DMS114 treated with DMSO at 0.1 percent for 48 hours (cell line): ENCODE measurements at regions not wholly inside any gene's neighbourhood (a gene's known extent, or its start where the extent isn't known, plus 50 kb on each side); places are given as distances from the start of the nearest gene placed in this dataset.

Source experiments
- DNase-seq: peaks from one replicate; lab custom pipeline; 2025; ENCODE audit not compliant: unreplicated experiment; lab: John Stamatoyannopoulos, UW

- DNase-seq = no peak
Measured at GRCh38 chr5:152337484-152337883, 67.6 kb downstream of the NMUR2 start.

- no peak for DNase-seq
Measured at GRCh38 chr5:152335461-152335860, 69.6 kb downstream of the NMUR2 start.

DNA sequence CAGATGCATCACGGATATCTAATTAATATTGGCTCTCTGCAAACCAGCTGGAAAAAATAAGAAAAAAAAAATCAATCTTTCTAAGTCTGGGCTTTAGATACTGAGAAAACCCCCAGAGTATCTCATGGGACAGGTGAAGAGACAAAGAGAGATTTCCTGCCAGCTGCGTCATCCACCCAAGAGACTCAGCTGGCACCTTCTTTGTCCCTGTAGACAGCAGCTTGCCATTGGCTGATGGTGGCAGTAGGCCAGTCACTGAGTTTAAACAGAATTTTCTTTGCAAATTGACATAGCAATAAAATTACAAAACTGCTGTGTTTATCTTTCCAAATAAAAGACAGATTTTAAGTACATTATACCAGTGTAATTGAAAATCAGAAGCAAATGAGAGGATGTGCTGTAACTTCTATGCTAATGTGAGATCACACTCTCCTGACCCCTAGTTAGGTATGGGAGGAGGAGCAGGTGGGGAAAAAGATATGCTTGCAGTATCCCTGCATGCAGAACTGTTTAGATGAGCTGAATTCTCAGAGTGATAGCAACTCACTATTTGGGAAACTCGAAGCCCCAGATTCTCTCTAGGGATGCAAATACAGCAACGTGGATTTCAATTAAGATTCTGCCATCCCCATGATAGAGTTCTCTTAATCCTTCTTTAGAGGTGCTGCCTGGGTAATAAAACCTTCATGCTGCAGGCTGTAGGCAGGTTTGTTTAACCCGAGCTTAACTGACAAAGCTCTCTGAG is 72.2 kb downstream of the NMUR2 start:
- DNase-seq = no peak

GRCh38 chr5:152331718-152332117 is 73.4 kb downstream of the NMUR2 start:
- no peak for DNase-seq

DNA sequence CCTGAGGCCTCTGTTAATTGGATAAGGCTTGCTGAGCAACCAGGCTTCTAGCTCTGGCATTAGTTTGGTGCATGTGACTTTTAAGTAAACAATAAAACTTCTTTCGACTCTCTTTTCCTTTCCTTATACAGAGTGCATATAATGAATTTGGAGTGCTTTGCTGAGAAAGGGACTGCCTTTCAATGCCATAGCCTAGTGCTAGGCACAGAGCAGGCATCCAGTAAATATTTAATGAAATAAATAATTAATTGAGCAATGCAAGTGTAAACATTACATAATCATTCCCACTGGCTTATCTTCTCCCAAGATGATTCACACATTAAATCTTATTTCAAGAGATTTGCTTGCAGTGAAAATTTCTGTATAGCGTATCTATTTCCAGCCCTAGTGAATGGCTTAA is 74.1 kb downstream of the NMUR2 start:
- no peak for DNase-seq

- no peak for DNase-seq
Measured at GRCh38 chr5:152329761-152330283, 75.3 kb downstream of the NMUR2 start.

- no peak for DNase-seq
Measured at GRCh38 chr5:152329207-152329606, 75.9 kb downstream of the NMUR2 start.

- no peak for DNase-seq
Measured at GRCh38 chr5:152315942-152316341, 89.1 kb downstream of the NMUR2 start.

GRCh38 chr5:152314196-152314829 is 90.8 kb downstream of the NMUR2 start:
- DNase-seq = no peak

DNA sequence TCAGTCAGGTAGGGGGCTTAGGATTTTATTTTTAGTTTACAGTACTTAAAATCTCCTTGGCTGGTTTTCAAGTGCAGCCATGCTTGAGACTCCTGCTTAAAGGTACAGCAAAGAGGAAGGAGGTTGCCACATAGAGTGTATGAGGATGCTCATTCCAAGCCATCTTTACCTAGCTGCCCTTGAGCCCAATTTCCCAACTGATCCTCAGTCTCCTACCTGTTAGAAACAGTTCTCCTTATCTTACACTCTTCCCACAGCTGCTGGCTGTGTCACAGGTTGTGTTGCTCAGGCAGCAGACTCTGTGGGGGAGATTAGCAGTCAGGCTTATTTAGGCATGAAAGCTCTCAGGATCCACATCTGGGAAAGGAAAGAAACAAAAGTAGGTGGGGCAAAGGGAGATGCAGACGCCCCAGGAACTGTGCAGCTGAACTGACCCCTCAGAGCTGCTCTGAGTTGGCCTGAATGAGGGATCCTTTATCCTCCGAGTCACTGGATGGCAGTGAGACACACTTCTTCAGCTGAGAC is 95.1 kb downstream of the NMUR2 start:
- no peak for DNase-seq

DNA sequence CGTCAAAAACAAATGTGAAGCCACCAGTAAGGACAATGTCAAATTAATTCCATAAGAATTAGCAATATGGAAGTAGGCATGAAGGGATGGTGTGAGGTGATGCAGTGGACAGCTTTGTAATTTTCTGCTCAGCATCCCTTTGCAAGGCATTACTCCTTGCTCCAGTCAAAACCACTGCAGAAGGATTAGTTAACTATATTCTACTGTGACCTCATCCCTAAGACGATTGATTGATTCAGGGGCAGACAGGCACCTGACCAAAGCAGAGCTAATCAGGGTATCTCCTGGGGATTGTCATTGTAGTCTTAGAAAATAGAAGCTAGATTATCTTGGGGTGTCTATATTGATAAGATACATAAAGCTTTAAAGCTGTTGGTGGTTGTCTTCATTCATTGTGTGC is 98.7 kb downstream of the NMUR2 start:
- no peak for DNase-seq

DNA sequence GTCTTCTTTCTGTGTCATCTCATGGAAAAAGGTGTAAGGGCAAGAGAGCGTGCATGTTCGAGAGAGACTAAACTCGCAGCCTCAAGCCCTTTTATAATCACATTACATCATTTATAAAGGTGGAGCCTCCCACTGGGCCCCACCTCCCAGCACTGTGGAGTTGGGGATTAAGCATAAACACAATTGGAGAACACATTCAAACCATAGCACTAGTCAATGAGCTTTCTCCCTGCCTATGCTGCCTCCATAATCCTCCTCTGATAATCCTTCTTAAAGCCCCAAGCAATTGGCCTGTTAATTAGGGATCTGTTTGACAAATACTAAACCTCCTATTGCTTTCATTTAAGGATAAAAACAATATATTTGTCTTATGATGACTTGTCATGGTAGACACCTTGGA is 99.6 kb downstream of the NMUR2 start:
- no peak for DNase-seq

DNA sequence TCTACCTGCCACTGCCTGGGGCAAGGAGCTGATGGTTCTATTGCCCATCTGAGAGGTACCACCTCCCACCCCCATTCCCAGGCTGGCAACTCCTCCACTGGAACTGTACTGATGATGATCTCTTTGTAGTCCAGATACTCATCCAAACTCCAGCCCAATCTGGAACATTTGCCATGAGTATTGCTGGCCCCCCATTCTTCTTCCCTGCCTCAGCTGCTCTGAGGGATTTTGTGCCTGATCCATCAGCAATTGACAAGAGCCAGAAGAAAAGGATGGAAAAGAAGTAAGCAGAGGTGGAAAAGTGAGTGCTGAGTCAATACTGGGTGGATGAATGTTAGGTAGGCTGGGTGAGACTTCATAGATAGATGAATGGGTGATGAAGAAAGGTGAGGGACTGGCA is 101.2 kb downstream of the NMUR2 start:
- DNase-seq = no peak

DNA sequence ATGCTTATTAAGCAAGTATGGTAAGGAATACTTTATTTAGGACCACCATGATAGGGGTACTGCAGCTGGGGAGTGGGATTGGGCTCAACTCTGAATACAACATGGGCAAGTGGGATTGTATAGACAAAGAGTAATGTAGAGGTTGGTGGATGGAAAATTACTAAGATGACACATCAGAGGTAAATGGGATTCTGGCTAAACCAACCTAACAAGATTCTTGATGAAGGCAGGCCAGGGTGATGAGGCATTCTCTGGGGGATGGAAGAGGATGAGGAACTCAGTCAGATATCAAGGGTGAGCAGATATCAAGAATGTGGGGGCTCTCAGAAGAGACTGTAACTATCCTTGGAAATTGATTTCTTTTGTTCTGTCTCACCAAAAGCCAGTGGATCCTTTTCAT is 107.2 kb downstream of the NMUR2 start:
- DNase-seq = no peak

- DNase-seq = no peak
Measured at GRCh38 chr5:152293189-152293588, 111.9 kb downstream of the NMUR2 start.

GRCh38 chr5:152290181-152290580 is 114.9 kb downstream of the NMUR2 start:
- DNase-seq = no peak

DNA sequence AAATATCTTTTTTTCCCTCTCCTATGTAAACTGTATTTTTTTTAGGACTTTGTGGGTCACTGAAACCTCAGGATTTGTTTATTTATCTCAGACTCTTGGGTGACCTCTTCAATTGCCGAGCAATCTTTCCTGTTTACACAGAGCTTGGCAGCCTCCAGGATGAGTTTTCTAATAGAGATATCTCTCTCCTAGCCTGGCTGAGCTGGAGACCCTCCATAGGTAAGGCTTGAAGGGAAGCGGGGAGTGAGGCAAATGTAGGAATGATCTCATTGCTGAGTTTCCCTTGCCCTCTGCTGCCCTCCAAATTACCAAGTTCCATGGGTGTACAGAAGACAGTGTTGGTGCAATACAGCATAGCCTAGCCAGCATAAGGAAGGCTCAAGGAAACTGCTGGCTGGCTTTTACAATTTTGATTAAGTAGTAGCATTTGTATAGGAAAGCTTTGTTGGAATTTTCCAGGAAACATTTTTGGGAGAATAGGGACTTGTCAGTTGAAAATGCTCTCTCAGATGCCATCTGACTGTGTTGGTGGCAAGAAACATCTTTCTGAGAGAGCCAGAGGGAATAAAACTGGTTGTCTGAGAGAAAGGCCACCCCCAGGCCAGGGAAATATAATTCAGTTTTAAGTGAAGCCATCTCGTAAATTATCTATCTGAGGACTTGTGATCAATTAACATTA is 116.0 kb downstream of the NMUR2 start:
- DNase-seq = no peak

DNA sequence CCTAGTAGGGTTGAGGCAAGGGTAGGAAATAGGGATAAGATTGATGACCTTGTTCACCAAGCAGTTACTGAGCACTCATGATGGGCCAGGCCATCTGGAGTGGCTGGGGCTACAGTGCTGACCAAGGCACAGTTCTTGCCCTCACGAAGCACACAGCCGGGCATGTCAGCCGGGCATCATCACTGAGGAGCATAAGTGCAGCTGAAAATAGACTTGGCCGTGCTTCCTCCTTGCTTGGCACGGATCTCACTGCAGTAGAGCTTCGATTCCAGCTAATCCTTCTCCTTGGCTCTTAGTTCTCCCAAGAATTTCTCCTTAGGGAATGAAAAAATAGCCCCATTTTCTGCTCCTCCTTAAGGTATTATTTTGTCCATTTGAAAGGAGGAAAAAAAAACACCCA is 116.6 kb downstream of the NMUR2 start:
- DNase-seq = no peak

- DNase-seq = no peak
Measured at GRCh38 chr5:152285764-152286163, 119.3 kb downstream of the NMUR2 start.

DNA sequence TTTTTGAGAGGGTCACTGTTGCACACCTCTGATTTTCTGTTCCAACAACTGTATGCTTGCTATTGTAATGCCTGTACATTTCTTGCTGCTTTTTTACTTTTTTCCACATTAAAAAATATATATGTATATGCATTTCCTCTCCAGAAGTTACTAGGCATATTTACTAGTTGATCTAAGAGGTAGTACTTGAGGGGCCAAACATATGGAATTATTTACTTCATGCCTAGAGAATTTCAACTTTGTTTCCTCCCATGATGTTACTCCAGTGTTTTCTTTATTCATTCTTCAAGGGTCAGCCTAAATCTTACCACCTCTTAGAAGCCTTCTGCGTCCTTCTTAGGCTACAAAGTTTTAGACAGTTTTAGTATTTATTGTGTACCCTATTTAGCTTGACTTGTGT is 122.7 kb downstream of the NMUR2 start:
- no peak for DNase-seq

GRCh38 chr5:152277936-152278335 is 127.1 kb downstream of the NMUR2 start:
- DNase-seq = no peak

DNA sequence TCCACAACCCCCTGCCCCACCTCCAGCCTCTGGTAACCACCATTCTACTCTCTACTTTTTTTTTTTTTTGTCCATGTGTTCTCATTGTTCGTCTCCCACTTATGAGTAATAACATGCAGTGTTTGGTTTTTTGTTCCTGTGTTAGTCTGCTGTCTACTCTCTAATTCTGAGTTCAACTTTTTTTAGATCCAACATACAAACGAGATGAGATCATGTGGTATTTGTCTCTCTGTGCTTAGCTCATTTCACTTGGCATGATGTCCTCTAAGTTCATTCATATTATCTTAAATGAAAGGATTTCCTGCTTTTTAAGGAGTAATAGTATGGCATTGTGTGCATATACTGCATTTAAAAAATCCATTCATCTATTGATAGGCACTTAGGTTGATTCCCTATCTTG is 130.9 kb downstream of the NMUR2 start:
- DNase-seq = no peak
